Mesothelial cell of epicardium (in vitro differentiated cells): ENCODE measurements at regions not wholly inside any gene's neighbourhood (a gene's known extent, or its start where the extent isn't known, plus 50 kb on each side); places are given as distances from the start of the nearest gene placed in this dataset.

ENCODE experiments used
- DNase-seq, 2 experiments: peaks; one replicate each; pipeline ENCODE4 v3.0.0; 2021; ENCODE audit warnings: low spot score in 2 of 2; ENCODE audit not compliant: unreplicated experiment in 2 of 2
- H3K27ac Mint-ChIP-seq: 2 replicates; pipeline ENCODE4 v1.8.0; 2021; ENCODE audit warnings: mixed read lengths
- H3K27me3 Mint-ChIP-seq: 2 replicates; pipeline ENCODE4 v1.8.0; 2021; ENCODE audit warnings: low read depth, mixed read lengths
- H3K36me3 Mint-ChIP-seq: 2 replicates; pipeline ENCODE4 v1.8.0; 2021; ENCODE audit warnings: mixed read lengths
- H3K4me1 Mint-ChIP-seq: 2 replicates; pipeline ENCODE4 v1.8.0; 2021; ENCODE audit warnings: mixed read lengths
- H3K4me3 Mint-ChIP-seq: 2 replicates; pipeline ENCODE4 v1.8.0; 2021; ENCODE audit warnings: mild to moderate bottlenecking, moderate library complexity, mixed read lengths
- H3K9me3 Mint-ChIP-seq: 2 replicates; pipeline ENCODE4 v1.8.0; 2021; ENCODE audit warnings: mixed read lengths
- TF ChIP-seq, protein P1 (sequence below): fragments of 200-600 bp; sonication (generic); IDR thresholded peaks from one replicate; pipeline ENCODE4 v1.5.0; 2021; ENCODE audit warnings: antibody characterized with exemption; ENCODE audit not compliant: unreplicated experiment

DNA sequence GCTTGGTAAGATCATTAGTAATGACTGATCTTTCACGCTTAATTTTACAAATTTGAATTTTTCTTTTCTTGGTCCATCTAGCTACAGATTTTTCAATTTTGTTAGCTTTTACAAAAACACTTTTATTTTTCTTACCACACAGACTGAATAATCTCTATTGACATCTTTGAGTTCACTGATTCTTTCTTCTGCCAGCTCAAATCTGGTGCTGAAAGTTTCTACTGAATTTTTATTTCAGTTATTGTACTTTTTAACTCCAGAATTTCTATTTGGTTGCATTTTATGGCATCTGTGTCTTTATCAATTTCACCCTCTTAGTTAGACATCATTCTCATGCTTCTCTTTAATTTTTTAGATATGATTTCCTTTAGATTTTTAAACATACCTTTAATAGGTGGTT is 584.7 kb downstream of the LMO4 start:
- Mint-ChIP-seq H3K27ac (no peak overlapping the region), H3K9me3 (peaks cover 31% of the 10 kb centered on the region), H3K27me3 (no peaks in the 10 kb centered on the region), H3K4me3 (no peak overlapping the region), H3K36me3 (peaks cover 17% of the 10 kb centered on the region), H3K4me1 (peaks cover 3% of the 10 kb centered on the region)
- no peak for DNase-seq
- TF ChIP-seq, protein P1, sequence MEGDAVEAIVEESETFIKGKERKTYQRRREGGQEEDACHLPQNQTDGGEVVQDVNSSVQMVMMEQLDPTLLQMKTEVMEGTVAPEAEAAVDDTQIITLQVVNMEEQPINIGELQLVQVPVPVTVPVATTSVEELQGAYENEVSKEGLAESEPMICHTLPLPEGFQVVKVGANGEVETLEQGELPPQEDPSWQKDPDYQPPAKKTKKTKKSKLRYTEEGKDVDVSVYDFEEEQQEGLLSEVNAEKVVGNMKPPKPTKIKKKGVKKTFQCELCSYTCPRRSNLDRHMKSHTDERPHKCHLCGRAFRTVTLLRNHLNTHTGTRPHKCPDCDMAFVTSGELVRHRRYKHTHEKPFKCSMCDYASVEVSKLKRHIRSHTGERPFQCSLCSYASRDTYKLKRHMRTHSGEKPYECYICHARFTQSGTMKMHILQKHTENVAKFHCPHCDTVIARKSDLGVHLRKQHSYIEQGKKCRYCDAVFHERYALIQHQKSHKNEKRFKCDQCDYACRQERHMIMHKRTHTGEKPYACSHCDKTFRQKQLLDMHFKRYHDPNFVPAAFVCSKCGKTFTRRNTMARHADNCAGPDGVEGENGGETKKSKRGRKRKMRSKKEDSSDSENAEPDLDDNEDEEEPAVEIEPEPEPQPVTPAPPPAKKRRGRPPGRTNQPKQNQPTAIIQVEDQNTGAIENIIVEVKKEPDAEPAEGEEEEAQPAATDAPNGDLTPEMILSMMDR: no peak

DNA sequence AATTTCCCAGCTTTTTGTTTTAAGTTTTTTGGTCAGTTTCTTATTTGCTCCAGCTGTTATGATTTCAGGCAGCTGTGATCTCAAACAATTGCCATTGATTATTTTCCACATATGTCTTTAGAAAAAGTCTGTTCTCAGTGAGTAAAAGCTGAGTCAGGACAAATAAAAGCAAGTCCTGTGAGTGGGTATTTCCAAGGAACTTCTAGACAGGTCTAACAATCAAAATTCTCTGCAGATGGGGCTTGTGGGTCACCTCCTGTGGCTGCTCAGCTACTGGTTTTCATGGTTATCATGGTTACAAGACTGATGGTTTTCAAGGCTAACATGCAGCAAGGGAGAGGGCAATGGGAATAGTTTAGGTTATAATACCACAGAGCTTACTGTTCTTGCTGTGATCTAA is 585.7 kb downstream of the LMO4 start:
- Mint-ChIP-seq H3K4me1 (no peaks in the 10 kb centered on the region), H3K4me3 (no peak overlapping the region), H3K27ac (no peak overlapping the region), H3K27me3 (no peaks in the 10 kb centered on the region), H3K36me3 (peaks cover 17% of the 10 kb centered on the region), H3K9me3 (peaks cover 31% of the 10 kb centered on the region)
- TF ChIP-seq, protein P1: no peak
- no peak for DNase-seq

DNA sequence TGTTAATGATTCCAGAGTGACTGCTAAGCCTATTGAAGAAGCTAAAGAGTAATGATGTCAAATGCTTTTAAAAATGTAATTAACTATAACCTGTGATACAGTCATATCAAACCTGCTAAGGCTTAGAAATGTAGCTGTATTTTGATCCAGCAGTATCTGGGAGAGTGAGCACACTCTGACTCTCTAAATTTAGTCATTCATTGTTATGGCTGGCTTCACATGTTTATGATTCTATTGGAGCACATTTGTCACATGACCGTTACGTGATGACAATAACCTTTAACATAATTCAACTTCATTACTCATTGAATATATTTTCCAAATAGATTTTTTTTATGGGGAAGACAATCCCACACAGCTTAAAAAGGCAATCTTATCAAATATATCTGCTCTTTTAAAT is 587.1 kb downstream of the LMO4 start:
- TF ChIP-seq, protein P1: no peak
- peaks cover 17% of the 10 kb centered on the region for H3K36me3 Mint-ChIP-seq

DNA sequence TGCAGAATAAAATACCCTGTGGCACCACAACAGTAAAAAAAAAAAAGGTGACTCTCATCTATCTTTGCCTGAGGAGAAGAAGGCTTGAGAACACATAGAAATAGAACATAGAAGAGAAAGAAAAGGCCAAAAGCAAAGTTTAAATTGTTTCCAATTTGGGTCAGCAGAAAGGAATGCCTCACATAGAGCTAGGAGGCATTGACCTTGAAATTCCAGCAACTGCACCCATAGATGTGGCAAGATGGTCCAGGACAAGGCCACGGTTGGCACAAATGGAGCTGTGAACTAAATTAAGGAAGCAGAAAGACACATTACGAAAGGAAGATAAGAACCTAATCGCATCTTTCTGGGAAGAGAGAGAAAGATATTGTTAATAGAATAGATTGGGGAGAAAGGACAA is 588.3 kb downstream of the LMO4 start:
- Mint-ChIP-seq H3K27me3 (no peaks in the 10 kb centered on the region), H3K27ac (no peak overlapping the region), H3K9me3 (peaks cover 18% of the 10 kb centered on the region), H3K4me1 (no peaks in the 10 kb centered on the region), H3K36me3 (peaks cover 12% of the 10 kb centered on the region), H3K4me3 (no peak overlapping the region)
- TF ChIP-seq, protein P1: no peak
- no peak for DNase-seq

More for the DNA sequence above, 587.1 kb downstream of the LMO4 start:
- H3K27me3 Mint-ChIP-seq: no peaks in the 10 kb centered on the region
- no peak overlapping the region for H3K27ac Mint-ChIP-seq
- peaks cover 27% of the 10 kb centered on the region for H3K9me3 Mint-ChIP-seq
- no peak for DNase-seq
- H3K4me1 Mint-ChIP-seq: no peaks in the 10 kb centered on the region
- no peak overlapping the region for H3K4me3 Mint-ChIP-seq

DNA sequence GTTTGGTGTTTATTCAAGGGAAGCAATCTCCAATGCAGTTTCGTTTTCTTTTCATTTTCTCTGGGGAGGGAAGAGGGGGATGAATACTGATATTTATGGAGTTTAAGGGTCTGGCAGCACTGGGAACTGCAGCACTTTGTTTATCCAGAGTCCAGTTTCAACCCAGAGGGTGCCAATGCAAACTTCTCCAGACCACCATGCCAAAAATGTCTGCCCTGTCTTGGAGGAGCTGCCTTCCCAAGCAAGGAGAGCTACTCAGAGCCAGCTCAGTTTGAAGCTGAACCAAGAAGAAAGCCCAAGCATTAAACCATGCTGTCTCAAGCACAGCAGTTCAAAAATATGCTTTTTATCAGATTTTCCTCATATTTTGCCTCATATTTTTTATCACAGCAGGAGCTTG is 589.7 kb downstream of the LMO4 start:
- no peak overlapping the region for H3K4me3 Mint-ChIP-seq
- peaks cover 3% of the 10 kb centered on the region for H3K36me3 Mint-ChIP-seq
- H3K9me3 Mint-ChIP-seq: peaks cover 10% of the 10 kb centered on the region
- no peak overlapping the region for H3K27ac Mint-ChIP-seq
- no peak for DNase-seq
- H3K27me3 Mint-ChIP-seq: no peaks in the 10 kb centered on the region
- no peaks in the 10 kb centered on the region for H3K4me1 Mint-ChIP-seq
- TF ChIP-seq, protein P1: no peak

DNA sequence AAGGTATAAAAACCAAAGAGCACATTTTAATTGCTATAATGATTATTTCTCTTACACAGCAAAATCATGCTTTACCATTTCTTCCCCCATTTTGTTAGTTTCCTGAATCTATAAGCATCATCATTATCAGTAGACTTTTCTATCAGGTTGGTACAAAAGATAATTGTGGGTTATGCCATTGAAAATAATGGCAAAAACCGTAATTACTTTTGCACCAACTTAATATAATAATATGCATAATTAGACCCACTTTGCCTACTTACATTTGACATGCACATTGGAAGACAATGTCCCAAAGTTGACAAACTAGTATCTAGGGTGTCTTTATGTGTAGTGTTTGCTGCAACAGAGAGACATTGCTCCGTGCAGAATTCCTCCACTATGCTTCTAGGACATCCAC is 594.2 kb downstream of the LMO4 start:
- Mint-ChIP-seq H3K36me3 (no peaks in the 10 kb centered on the region), H3K9me3 (no peaks in the 10 kb centered on the region), H3K27me3 (no peaks in the 10 kb centered on the region), H3K4me1 (peaks cover 18% of the 10 kb centered on the region), H3K4me3 (no peak overlapping the region), H3K27ac (no peak overlapping the region)
- no peak for DNase-seq
- TF ChIP-seq, protein P1: no peak
